SK-N-SH treated with all-trans-retinoic acid at 6 μM for 48 hours (cell line): ENCODE measurements at regions not wholly inside any gene's neighbourhood (a gene's known extent, or its start where the extent isn't known, plus 50 kb on each side); places are given as distances from the start of the nearest gene placed in this dataset.

Experiments used
- ZNF70 ChIP-seq: fragments of 450-650 bp; formaldehyde crosslinking; IDR thresholded peaks from 2 replicates; pipeline ENCODE4 v1.5.0; 2020; ENCODE audit warnings: mild to moderate bottlenecking, moderate library complexity

GRCh38 chr11:43261775-43262174 lies 50.0 kb upstream of the API5 start (continued):
- no peak for TF ChIP-seq ZNF70 (CRISPR knock-in tag)
- TF ChIP-seq, all 23 proteins: peak for 0
